ENCODE measurements at regions not wholly inside any gene's neighbourhood (a gene's known extent, or its start where the extent isn't known, plus 50 kb on each side); places are given as distances from the start of the nearest gene placed in this dataset.

DNA sequence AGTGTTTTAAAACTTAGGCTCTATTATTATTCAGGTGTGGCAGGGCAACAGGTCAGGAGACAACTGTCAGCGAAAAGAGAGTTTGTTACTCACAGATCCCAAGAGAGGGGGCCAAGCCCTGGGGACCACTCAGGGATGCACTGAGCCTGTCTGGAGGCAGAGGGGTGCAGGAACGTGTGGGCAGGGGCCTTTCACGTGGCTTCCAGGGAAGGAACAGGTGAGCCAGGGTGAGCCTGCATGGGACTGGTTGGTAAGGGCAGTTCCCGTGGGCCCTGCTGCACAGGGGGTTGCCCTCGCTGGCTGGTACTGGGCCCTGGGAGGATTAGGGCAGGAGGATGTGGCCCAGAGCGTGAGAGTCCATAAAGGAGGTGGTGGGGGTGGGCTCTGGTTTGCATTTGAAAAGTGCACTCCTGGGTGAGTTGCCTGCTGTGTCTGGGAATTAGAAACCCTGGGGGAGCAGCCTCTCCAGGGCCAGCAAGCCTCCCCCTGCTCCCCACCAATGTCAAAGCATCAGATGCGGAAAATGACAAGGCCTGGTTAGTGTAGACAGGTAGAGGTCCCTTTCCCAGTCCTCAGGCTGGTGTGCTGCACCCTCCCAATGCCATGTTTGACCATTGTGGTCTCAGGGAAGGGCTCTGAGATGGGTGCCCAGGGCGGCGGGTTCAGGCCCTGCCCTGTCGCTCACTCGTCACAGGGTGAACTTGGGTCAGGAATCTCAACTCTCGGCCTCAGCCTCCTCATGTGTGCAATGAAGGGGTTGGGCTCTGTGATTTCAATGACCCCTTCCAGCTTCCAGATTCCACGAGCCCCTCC, 127.4 kb upstream of the RPS6KA2 start:
- TF ChIP-seq, protein P1, sequence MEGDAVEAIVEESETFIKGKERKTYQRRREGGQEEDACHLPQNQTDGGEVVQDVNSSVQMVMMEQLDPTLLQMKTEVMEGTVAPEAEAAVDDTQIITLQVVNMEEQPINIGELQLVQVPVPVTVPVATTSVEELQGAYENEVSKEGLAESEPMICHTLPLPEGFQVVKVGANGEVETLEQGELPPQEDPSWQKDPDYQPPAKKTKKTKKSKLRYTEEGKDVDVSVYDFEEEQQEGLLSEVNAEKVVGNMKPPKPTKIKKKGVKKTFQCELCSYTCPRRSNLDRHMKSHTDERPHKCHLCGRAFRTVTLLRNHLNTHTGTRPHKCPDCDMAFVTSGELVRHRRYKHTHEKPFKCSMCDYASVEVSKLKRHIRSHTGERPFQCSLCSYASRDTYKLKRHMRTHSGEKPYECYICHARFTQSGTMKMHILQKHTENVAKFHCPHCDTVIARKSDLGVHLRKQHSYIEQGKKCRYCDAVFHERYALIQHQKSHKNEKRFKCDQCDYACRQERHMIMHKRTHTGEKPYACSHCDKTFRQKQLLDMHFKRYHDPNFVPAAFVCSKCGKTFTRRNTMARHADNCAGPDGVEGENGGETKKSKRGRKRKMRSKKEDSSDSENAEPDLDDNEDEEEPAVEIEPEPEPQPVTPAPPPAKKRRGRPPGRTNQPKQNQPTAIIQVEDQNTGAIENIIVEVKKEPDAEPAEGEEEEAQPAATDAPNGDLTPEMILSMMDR (IDR thresholded peaks at IDR 0.05 in 4 of 5, conservative IDR thresholded peaks at IDR 0.05 in 1 of 5), result no peak
- TF ChIP-seq POLR2A (IDR thresholded peaks at IDR 0.05), result no peak
